Stimulated activated CD4-positive, alpha-beta T cell treated with anti-CD3 and anti-CD28 coated beads, Interleukin-1b, Interleukin-23, amount 100 ng/mL, for 24 hours (primary cell): ENCODE measurements at regions not wholly inside any gene's neighbourhood (a gene's known extent, or its start where the extent isn't known, plus 50 kb on each side); places are given as distances from the start of the nearest gene placed in this dataset.

Experiments
- DNase-seq, 4 experiments: peaks; one replicate each; pipeline ENCODE4 v3.0.0-alpha.2; 2020; ENCODE audit warnings: low read depth in 4 of 4, low spot score in 1 of 4

DNA sequence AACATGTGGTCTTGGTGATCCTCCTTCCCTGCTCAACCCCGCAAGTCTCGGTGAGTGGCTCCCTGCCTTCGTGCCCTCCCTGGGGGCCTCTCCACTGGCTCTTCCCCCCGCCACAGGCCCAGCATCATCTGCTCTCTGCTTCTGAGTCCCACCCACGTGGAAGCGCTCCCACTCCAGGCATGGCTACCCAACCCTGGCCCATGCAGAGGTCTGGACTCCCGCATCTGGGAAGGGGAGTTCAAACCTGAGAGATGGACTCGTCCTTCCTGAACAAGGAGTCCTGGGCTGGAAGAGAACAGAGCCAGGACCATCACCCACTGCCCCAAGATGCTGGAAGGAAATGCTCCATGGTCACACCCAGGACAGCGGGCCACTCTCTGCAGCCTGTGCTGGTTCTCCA is 90.8 kb downstream of the DHCR7 start:
- DNase-seq, result no peak

DNA sequence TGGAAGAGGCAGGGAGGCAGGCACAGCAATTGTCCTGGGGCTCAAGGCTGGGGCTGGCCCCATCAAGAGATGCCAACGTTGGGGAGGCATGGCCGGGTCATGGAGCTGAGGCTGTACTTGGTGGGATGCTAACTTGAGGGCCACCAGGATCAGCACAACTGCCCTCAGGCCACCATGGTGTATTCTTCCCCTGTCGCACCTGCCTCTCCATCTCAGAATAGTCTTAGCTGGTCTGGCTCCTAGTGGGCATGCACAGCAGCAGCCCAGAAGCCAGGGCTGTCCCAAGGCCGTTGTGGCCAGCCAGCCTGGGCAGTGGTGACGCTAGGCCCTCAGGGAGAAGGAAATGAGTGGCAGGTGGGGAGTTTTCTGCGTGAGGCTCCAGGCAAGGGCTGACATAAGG is 91.3 kb downstream of the DHCR7 start:
- DNase-seq, result no peak

DNA sequence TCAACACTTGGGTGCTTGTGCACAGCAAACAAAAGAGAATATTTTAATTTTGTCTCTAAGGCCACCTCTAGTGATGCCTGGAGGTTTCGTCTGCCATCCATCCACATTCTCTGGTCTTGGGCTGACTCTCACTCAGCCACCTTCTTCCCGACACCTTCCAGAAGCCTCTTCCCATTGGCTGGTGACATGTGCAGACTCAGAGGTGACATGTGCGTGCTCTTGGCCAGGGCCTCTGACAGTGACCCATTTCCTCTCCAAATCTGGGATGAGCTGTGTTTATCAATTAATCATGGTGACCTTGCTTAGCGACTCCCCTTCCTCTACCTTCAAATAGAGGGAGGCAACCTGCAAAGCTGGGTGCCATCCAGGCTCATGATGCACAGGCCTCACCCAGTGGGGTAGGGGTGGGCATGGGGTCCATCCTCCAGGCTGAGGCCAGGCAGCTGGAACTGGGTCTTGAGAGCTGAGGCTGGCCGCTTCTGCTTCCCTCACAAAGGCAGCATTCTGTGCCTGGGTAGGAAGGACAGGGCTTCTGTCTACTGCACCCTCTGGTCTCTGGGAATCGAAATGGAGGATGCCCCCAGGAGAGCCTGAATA is 91.8 kb downstream of the DHCR7 start:
- no peak for DNase-seq

DNA sequence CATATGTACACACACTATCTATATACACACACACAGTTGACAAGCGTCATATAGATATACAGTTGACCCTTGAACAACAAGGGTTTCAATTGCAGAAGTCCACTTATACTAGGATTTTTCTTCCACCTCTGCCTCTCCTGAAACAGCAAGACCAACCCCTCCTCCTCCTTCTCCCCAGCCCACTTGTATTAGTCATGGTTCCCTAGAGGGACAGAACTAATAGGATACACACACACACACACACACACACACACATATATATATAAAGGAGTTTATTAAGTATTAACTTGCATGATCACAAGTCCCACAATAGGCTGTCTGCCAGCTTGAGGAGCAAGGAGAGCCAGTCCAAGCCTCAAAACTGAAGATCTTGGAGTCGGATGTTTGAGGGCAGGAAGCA is 92.9 kb downstream of the DHCR7 start:
- no peak for DNase-seq

DNA sequence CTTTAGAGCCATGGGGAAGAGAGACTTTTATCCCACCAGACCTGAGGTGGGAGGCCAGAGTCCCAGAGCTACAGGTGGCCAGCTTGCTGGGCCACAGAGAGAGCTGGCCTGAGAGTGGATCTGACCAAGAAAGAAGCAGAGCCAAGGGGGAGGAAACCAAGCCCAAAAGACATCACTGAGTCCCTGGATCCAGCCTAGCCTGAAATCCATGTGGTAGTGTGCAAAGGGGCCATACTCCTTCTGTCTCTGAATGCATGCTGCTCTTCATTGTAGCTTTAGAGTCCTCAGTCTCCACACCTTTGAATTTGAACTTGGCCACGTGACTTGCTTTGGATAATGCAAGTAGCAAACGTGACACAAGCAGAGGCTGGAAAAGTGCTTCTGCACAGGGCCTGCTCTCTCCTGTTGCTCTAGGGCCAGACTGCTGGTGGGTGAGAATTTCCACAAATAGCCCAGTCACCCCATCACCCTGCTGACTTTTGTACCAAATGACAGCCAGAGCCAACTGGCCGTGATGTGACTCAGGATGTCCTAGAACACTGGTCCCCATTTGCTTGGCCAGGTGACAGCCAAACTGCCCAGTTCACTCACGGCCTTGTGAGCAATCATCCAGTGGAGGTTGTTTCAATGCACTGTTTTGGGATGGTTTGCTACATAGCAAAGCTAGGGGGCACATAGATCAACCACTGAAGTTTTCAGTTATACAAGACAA is 93.6 kb downstream of the DHCR7 start:
- DNase-seq, result no peak

DNA sequence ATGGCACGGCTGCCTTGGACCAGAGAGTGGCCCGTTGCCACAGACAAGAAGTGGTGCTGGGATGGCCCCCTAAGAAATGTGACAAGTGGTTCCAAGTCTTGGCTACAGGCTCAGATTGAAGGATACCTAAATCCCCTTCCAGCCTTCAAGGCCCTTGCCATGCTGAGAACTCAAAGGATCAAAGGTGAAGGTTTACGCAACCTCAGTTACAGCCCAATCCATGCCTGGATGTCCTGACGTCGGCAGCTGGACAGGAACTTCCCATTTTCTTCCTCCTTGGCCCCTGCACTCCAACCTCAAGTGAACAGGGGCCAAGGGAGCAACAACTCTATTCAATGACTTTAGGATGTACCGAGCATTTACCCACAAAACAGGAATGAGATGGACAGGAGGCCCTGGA is 95.4 kb downstream of the DHCR7 start:
- no peak for DNase-seq

DNA sequence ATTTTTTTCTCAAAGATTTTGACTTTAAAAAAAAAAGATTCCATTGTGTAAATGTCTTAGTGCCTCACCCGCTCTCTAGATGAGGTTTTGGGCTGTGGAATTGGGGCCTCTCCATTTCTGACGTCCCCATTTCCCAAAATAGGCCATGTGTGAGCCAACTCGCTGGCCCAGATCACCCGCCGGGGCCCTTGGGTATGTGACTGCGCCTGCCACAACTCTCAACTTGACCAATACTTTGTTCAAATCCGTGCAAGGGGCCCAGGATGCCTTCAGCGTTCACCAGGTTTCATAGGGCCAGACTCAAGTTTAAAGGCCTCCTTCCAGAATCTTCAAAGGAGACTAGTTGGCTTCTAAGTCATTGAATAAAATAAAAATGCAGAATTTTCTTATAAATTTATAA is 96.0 kb downstream of the DHCR7 start:
- DNase-seq, result no peak

DNA sequence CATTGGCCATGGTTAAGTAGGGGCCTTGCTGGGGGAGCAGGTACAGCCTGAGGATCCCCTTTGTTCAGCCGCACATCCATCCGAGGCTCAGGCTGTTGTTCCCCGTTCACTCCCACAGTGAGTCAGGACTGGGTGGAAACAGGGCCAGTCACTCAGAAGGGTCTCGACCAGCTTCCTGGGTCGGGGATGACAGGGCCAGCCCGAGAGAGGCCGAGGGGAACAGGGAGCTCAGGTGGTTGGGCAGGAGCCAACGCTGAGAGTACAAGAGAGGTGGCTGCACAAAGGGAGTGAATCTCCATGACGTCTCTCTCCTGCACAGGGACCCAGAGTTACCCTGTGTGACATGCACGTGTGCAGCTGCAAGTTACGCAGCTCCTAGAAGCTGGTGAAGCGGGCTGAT is 97.2 kb upstream of the SHANK2 start:
- DNase-seq, result no peak

DNA sequence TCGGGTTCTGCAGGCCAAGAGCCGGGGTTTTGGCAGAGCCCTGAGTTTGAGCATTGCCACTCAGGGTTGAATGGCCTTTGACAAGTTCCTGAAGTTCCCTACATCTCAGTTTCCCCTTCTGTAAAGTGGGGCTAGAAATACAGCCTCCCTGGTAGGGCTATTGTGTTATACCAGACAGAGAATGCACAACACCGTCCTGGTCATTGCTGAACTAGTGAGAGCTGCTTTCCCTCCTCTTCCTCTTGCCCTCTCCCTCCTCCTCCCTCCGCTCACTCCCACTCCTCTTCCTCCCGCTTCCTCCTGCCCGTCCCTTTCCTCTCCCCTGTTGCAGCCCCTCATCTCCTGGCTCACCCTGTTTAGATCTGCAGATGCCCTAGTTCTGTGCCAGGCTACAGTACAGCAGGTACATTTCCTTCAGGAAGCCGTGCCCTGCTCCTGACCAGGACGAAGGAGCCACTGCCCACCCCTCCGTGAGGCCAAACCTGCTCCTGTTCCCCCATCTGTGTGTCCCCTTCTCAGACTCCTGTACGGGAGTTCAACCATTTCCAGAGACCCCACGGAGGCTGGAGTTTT is 91.5 kb upstream of the SHANK2 start:
- DNase-seq, result no peak

DNA sequence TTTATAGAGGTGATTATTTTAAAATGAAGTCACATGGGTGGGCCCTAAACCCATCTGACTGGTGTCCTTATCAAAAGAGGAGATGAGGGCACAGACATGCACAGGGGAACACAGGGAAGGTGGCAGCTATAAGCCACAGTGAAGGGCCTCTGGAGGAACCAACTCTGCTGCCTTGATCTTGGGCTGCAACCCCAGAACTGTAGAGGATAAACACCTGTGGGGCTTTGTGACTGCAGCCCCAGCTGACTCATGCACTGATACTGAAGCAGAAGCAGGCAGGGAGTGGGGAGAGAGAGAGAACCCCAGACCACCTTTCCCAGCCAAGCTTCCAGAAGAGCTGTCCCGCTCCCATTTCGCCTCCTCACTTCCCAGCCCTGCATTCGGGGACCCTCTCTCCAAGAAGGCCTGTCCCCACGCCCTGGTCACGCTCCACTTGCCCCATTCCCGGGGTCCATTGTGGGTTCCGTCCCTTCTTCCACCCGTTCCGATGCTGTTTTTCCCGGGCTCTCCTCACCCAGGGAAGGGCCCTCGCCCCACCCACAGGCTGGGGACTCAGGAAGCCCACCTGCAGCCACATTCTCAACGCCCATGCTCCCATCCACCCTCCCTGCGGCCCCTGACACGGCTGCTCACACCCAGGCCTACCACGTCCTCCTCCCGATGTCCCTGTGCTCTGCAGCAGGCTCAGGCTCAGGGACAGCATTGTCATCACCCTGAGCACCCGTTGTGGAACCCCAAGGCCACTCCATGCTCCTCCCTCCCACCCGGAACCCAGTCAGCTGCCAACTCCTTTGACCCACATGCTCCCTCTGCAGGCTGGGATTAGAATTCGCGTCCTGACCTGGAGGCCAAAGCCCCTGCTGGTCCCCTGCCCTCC is 90.8 kb upstream of the SHANK2 start:
- DNase-seq, result peak in 1 of 4 experiments; percentile 3

DNA sequence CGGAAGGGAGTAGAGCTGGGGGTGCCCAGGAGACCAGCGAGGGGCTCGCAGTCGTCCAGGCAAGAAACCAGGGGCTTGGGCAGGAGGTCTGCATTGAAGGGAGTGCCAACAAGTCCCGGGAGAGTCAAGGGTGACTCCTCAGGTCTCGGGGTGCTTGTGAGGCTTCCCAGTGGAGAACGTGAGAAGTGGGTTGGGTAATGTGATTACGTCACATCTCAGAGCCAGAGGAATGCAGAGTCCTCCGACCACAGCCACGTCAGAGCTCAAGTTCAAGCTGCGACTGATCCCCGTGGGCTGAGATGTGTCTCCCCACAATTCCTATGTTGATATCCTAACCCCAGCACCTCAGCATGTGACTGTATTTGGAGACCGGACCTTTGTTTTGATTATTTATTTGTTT is 89.7 kb upstream of the SHANK2 start:
- no peak for DNase-seq

DNA sequence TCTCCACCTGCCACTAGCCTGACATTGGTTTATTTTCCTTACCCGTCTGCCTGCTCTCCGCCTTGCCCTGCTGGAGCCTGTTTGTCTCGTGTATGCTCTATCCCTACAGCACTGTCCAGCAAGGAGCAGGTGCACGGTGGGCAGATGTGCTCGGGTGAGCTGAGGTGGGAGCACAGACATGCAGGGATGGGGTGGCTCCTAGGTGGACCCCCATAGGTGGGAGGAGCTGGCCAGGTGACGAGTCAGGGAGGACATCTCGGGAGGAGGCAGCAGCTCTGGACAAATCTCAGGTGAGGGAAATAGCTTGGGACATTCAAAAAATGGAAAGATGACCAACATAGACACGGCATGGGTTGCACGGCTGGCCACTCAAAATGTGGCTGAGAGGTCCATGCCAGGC is 89.2 kb upstream of the SHANK2 start:
- no peak for DNase-seq

DNA sequence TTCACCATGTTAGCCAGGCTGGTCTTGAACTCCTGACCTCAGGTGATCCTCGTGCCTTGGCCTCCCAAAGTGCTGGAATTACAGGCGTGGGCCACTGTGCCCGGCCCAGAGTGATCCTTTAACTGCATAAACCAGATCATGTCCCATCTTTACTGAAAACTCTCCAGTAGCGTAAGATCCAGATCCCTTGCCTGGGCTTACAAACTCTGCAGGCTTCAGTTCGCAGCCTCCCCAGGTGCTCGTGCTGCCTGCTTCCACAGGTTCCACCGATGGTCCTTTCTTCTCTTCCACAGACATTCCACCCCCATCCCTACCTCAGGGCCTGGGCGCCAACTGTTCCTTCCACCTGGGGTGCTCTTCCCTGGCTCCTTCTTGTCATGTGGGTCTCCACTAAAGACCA is 88.8 kb upstream of the SHANK2 start:
- DNase-seq, result no peak

DNA sequence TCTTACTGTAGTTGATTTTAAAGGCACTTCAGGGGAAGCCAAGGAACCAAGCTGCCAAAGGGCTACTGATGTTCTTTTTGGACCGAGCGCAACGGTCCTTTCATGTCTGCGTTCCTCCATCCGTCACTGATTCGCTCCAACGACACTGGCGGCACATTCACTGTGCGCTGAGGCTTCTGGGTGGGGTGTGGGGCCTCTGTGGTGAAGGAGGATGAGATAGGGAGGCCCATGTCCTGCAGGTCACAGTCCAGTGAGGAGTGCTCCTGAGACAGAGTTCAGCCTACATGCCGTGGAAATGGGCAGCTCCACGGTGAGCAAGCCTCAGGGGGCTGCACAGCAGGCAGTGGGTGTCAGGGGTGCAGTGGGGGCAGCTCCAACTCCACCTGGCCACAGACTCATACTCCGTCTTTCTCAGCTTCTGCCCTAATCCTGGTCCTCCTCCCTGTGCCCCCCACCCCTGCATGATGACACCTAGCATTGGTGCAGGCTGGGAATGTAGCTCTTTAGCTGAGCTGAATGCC is 87.8 kb upstream of the SHANK2 start:
- DNase-seq, result no peak

DNA sequence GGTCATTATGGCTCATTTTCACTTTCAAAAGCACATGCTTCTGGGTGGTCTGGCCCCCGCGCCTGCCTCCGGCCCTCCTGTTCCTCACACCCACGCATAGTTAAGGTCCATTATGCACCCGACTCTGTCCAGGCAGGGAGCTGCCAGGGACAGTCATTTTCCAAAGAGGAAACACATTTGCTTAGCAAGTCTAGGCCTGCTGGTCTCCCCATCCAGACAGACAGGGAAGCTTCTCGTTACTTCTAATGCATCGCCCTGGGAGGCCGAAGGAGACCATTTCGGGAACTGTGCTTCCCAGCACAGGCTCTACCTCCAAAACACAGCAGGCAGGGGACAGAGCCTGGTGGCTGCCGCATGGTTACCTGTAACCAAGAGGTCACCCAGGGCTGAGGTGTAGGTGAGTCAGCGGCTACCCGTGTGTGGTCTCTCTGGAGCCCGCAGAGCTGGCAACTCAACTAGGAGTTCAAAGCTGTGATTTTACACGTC is 87.1 kb upstream of the SHANK2 start:
- no peak for DNase-seq

DNA sequence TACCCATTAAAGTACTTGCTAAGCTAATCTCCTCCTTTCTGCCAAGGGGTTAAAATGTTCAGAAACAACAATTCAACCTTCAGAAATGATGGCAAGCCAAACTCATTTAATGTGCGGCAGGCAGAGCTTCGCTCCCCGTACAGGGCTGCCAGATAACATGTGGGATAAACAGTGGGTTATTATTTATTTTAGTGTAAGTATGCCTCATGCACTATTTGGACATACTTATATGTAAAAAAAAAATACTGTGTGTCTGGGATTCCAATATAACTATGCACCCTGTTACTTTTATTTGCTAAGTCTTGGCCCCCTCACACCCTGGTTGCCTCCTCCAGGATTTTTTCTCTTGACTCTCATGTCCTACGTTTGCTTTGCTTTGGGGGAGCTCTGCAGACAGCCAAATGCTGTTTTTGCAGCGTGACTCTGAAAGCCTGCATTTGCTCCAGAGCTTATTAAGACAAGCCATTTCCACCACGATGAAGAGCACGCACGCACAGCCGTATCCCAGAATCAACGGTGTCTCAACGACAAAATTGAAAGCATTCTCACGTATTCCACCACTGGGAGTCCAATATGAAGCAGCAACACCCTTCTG is 86.5 kb upstream of the SHANK2 start:
- no peak for DNase-seq

DNA sequence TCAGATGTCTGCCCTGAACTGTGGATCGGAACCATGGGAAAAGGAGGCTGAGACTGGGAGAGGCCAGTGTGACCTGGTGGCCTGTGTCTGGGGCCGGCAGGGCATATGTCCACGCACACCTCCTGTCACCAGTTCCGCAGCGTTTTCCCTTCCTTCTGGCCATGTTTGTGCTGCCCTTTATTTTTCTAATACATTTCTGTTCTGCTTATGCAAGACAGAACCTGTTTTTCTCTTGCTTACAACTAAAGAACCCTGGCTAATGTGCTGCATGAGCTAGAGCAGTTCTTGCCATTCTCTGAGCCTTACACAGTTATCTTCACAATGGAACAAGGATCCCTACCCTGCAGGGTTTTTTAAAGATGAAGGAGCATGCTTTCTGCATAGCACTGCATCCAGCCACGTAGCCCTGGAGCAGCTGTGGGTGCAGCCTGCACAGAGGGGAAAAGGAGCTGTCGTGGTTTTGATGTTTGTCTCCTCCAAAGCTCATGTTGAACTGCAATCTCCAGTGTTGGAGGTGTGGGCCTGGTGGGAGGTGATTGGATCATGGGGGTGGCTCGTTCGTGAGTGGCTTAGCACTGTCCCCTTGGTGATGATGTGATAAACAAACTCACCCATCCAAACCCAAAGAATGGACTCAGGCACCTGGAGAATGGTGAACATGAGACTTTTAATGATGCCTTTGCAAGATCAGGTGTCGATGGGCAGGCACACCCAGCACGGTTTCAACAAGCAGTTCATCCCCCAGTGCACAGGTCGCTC is 84.8 kb upstream of the SHANK2 start:
- no peak for DNase-seq

DNA sequence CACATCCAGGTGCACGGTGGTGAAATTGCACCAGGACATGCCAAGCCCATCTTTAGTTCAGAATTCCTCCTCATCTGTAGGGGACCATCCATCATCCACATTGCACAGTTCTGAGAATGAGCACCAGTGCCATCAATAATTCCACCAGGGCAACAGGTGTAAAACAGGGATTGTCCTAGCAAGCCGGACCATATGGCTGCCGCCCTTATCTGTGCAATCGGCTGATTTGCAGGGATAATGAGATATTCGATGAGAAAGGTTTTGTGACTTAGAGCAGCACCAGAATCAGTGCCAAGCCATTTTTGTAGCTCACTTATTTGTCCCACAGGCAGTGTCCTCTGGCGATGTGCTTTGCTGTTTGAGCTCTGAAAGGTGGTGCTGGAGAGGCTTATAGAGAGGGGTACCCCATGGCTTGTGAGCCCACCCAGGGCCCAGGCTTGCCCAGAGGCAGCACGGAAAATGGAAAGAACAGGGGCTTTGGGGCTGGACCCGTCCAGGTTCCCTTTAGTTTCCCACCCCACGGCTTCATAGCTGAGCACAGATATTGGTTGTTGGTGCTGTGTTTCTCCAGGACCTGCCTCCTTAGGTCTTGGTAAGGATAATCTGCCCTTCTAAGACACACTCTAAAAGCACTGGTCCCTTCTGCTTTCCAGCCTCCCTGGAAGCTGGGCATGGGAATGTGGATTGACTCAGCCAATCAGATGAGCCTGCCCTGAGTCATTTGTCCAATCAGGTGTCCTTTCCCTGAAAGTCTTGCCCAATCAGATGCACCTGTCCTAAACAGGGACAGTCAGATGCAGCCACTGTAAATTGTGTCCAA is 84.0 kb upstream of the SHANK2 start:
- no peak for DNase-seq

DNA sequence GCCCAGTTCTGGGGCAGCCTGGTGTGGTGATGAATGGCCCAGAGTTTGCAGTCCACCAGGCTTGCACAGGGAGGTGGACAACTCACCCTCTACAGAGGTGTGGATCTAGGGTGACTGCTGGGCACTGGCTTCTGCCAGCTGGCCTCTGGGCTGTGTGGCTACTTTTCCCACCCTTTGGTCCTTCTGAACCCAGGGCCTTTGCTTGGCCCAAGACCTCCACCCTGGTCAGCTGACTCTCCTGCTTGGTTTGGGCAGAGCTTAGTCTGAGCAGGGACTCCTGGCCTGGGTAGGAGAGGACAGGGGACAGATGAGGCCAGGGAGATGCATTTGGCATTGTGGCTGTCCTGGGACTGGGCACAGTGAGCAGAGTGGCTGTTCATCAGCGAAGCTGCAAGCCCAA is 83.0 kb upstream of the SHANK2 start:
- no peak for DNase-seq

DNA sequence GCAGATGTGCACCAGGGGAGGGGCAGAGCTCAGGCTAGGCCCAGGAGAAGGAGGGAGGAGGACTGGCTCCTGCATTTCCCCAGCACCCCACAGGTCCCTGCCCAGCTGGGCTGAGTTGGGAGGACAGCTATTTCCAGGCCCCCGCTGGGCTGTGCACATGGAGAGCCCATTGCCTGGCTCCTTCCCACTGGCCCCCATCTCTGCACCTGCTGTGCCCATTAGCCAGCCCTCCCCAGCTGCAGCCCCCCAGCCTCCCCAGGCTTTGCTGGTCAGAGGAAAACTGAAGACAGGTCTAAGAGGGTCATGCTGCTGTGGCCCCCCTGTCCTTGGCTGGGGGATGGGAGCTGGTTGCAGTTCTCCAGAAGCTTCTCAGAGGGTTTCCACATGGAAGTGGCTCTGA is 81.8 kb upstream of the SHANK2 start:
- no peak for DNase-seq
